ENCODE measurements at regions not wholly inside any gene's neighbourhood (a gene's known extent, or its start where the extent isn't known, plus 50 kb on each side); places are given as distances from the start of the nearest gene placed in this dataset.

DNA sequence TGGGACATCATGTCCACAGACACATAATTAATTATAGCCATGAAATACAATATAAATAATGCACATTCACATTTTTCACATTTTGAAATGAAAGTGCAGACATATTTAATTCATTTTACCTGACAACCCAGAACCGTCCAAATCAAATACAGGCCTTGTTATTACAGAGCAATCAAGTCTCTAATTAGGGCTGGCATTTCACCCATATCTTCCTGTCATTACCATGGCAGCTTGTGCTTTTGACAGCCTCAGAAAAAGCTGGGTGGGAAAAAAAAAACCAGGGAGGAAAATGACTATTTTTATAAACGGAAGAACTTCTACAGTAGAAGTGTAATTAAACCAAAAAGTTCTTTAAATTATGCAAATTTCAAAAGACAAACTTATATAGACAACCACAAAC lies 436.4 kb downstream of the FBXO15 start:
- DNase-seq (ENCODE audit: extremely low spot score, unreplicated experiment): no peak
- Mint-ChIP-seq H3K4me1 (ENCODE audit: unreplicated experiment) (no peaks in the 10 kb centered on the region), H3K9me3 (no peaks in the 10 kb centered on the region), H3K36me3 (no peaks in the 10 kb centered on the region), H3K27me3 (peaks cover 2% of the 10 kb centered on the region), H3K27ac (no peak overlapping the region), H3K4me3 (no peak overlapping the region)
- TF ChIP-seq, protein P1, sequence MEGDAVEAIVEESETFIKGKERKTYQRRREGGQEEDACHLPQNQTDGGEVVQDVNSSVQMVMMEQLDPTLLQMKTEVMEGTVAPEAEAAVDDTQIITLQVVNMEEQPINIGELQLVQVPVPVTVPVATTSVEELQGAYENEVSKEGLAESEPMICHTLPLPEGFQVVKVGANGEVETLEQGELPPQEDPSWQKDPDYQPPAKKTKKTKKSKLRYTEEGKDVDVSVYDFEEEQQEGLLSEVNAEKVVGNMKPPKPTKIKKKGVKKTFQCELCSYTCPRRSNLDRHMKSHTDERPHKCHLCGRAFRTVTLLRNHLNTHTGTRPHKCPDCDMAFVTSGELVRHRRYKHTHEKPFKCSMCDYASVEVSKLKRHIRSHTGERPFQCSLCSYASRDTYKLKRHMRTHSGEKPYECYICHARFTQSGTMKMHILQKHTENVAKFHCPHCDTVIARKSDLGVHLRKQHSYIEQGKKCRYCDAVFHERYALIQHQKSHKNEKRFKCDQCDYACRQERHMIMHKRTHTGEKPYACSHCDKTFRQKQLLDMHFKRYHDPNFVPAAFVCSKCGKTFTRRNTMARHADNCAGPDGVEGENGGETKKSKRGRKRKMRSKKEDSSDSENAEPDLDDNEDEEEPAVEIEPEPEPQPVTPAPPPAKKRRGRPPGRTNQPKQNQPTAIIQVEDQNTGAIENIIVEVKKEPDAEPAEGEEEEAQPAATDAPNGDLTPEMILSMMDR (conservative IDR thresholded peaks at IDR 0.05): no peak

DNA sequence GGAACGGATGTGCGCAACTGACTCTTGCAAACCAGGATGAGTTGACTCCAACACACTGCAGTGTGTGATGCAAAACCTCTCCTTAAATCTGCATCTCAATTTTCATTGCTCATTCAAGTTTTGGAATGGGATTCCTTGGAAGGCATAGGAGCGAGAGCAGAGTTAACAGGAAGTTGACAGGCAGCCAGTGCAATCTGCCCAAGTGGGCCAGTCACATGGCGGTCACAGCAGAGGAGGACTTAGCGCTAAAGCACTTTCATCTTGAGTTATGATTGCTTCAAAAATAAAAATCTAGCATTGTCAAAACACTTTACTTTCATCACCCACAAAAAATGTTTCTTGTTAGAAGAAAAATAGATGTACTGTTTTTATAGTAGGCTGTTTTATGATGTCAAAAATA lies 439.0 kb downstream of the FBXO15 start:
- H3K27ac Mint-ChIP-seq: no peak overlapping the region
- no peaks in the 10 kb centered on the region for H3K4me1 Mint-ChIP-seq (ENCODE audit: unreplicated experiment)
- no peaks in the 10 kb centered on the region for H3K9me3 Mint-ChIP-seq
- H3K27me3 Mint-ChIP-seq: peaks cover 2% of the 10 kb centered on the region
- H3K4me3 Mint-ChIP-seq: no peak overlapping the region
- H3K36me3 Mint-ChIP-seq: no peaks in the 10 kb centered on the region
- TF ChIP-seq, protein P1 (conservative IDR thresholded peaks at IDR 0.05): no peak
- DNase-seq (ENCODE audit: extremely low spot score, unreplicated experiment): no peak

DNA sequence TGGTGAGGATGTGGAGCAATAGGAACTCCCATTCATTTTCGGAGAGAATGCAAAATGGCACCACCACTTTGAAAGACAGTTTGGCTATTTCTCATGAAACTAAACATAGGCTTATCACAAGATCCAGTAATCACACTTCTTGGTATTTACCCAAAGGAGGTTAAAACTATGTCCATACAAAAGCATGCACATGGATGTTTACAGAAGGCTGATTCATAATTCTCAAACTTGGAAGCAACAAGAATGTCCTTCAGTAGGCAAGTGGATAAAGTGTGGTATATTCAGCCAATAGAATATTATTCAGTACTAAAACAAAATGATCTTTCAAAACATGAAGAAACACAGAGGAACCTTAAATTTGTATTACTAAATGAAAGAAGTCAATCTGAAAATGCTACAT lies 440.6 kb downstream of the FBXO15 start:
- Mint-ChIP-seq H3K27me3 (no peaks in the 10 kb centered on the region), H3K9me3 (no peaks in the 10 kb centered on the region), H3K4me3 (no peak overlapping the region), H3K27ac (no peak overlapping the region), H3K36me3 (no peaks in the 10 kb centered on the region), H3K4me1 (ENCODE audit: unreplicated experiment) (no peaks in the 10 kb centered on the region)
- TF ChIP-seq, protein P1 (conservative IDR thresholded peaks at IDR 0.05): no peak
- DNase-seq (ENCODE audit: extremely low spot score, unreplicated experiment): no peak

GRCh38 chr18:73697353-73697752 lies 450.3 kb downstream of the FBXO15 start:
- no peaks in the 10 kb centered on the region for H3K36me3 Mint-ChIP-seq
- TF ChIP-seq, protein P1 (conservative IDR thresholded peaks at IDR 0.05): no peak
- no peak overlapping the region for H3K27ac Mint-ChIP-seq
- no peaks in the 10 kb centered on the region for H3K9me3 Mint-ChIP-seq
- no peak overlapping the region for H3K4me3 Mint-ChIP-seq
- no peak for DNase-seq (ENCODE audit: extremely low spot score, unreplicated experiment)
- H3K27me3 Mint-ChIP-seq: no peaks in the 10 kb centered on the region
- H3K4me1 Mint-ChIP-seq (ENCODE audit: unreplicated experiment): no peaks in the 10 kb centered on the region

DNA sequence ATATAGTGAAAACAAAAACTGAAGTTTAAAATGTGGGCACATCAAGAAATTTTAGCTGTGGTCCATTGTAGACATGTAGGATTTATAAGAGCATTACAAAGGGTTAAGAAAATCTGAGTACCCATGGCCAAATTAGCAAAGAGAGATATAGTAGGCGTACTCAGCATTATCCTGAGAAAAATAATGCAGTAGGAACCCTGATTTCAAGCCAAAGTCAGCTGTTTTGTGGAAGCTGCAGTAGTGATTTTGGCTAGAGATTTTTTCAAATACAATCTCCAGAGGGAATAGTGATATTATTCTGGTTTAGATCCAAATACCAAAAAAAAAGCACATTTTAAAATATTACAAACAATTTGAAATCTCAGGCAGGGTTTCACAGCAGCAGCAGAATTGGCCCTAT lies 450.9 kb downstream of the FBXO15 start:
- DNase-seq (ENCODE audit: extremely low spot score, unreplicated experiment): no peak
- Mint-ChIP-seq H3K36me3 (no peaks in the 10 kb centered on the region), H3K9me3 (no peaks in the 10 kb centered on the region), H3K4me1 (ENCODE audit: unreplicated experiment) (no peaks in the 10 kb centered on the region), H3K4me3 (no peak overlapping the region), H3K27ac (no peak overlapping the region), H3K27me3 (no peaks in the 10 kb centered on the region)
- TF ChIP-seq, protein P1 (conservative IDR thresholded peaks at IDR 0.05): no peak

GRCh38 chr18:73696171-73696570 lies 451.5 kb downstream of the FBXO15 start:
- Mint-ChIP-seq H3K27me3 (no peaks in the 10 kb centered on the region), H3K27ac (no peak overlapping the region), H3K4me1 (ENCODE audit: unreplicated experiment) (peaks cover 5% of the 10 kb centered on the region), H3K4me3 (no peak overlapping the region), H3K36me3 (no peaks in the 10 kb centered on the region), H3K9me3 (no peaks in the 10 kb centered on the region)
- no peak for DNase-seq (ENCODE audit: extremely low spot score, unreplicated experiment)
- TF ChIP-seq, protein P1 (conservative IDR thresholded peaks at IDR 0.05): no peak

All from type B pancreatic cell (in vitro differentiated cells).